Jurkat, Clone E6-1 (cell line): ENCODE measurements at regions not wholly inside any gene's neighbourhood (a gene's known extent, or its start where the extent isn't known, plus 50 kb on each side); places are given as distances from the start of the nearest gene placed in this dataset.

Source experiments
- DNase-seq: peaks from one replicate; pipeline ENCODE4 v3.0.0-alpha.2; 2011; ENCODE audit warnings: low read depth, low spot score
- H3K4me3 ChIP-seq: 2 replicates; pipeline ENCODE4 v1.5.1; 2011; ENCODE audit warnings: mild to moderate bottlenecking, low read length, control low read depth, moderate library complexity

- DNase-seq = no peak
- no peak overlapping the region for H3K4me3 ChIP-seq
These were observed 479.5 kb upstream of the AGTR1 start for GRCh38 chr3:148218222-148218621.

- no peak overlapping the region for H3K4me3 ChIP-seq
- DNase-seq = no peak
These were observed 477.7 kb upstream of the AGTR1 start for GRCh38 chr3:148219999-148220398.

GRCh38 chr3:148221303-148221702 lies 476.4 kb upstream of the AGTR1 start:
- no peak for DNase-seq

GRCh38 chr3:148223266-148223665 lies 474.4 kb upstream of the AGTR1 start:
- no peak for DNase-seq
- no peak overlapping the region for H3K4me3 ChIP-seq

More at GRCh38 chr3:148221303-148221702, 476.4 kb upstream of the AGTR1 start:
- no peak overlapping the region for H3K4me3 ChIP-seq

- no peak for DNase-seq
These were observed 471.5 kb upstream of the AGTR1 start for GRCh38 chr3:148226246-148226645.

GRCh38 chr3:148227534-148227933 lies 470.2 kb upstream of the AGTR1 start:
- DNase-seq = no peak
- no peak overlapping the region for H3K4me3 ChIP-seq

More at GRCh38 chr3:148226246-148226645, 471.5 kb upstream of the AGTR1 start:
- no peak overlapping the region for H3K4me3 ChIP-seq

- no peak for DNase-seq
- no peak overlapping the region for H3K4me3 ChIP-seq
These were observed 468.6 kb upstream of the AGTR1 start for GRCh38 chr3:148229107-148229506.

- DNase-seq = no peak
- no peak overlapping the region for H3K4me3 ChIP-seq
These were observed 467.2 kb upstream of the AGTR1 start for GRCh38 chr3:148230473-148230872.

- no peak overlapping the region for H3K4me3 ChIP-seq
- no peak for DNase-seq
These were observed 465.3 kb upstream of the AGTR1 start for GRCh38 chr3:148232389-148232788.

- DNase-seq = no peak
- no peak overlapping the region for H3K4me3 ChIP-seq
These were observed 464.3 kb upstream of the AGTR1 start for GRCh38 chr3:148233403-148233802.

GRCh38 chr3:148234536-148234935 lies 463.2 kb upstream of the AGTR1 start:
- DNase-seq = no peak
- no peak overlapping the region for H3K4me3 ChIP-seq

GRCh38 chr3:148235566-148235965 lies 462.1 kb upstream of the AGTR1 start:
- no peak for DNase-seq
- H3K4me3 ChIP-seq = no peak overlapping the region

GRCh38 chr3:148238421-148238821 lies 459.3 kb upstream of the AGTR1 start:
- peak; percentile 11 for DNase-seq
- no peak overlapping the region for H3K4me3 ChIP-seq

- DNase-seq = no peak
These were observed 457.4 kb upstream of the AGTR1 start for GRCh38 chr3:148240351-148240750.

GRCh38 chr3:148243609-148244008 lies 454.1 kb upstream of the AGTR1 start:
- DNase-seq = no peak
- H3K4me3 ChIP-seq = no peak overlapping the region

More at GRCh38 chr3:148240351-148240750, 457.4 kb upstream of the AGTR1 start:
- H3K4me3 ChIP-seq = no peak overlapping the region

- no peak for DNase-seq
- no peak overlapping the region for H3K4me3 ChIP-seq
These were observed 451.3 kb upstream of the AGTR1 start for GRCh38 chr3:148246291-148246923.

- H3K4me3 ChIP-seq = no peak overlapping the region
- DNase-seq = no peak
These were observed 444.0 kb upstream of the AGTR1 start for GRCh38 chr3:148253713-148254112.

GRCh38 chr3:148254402-148254801 lies 443.3 kb upstream of the AGTR1 start:
- H3K4me3 ChIP-seq = no peak overlapping the region
- no peak for DNase-seq

- H3K4me3 ChIP-seq = no peak overlapping the region
- DNase-seq = no peak
These were observed 441.4 kb upstream of the AGTR1 start for GRCh38 chr3:148255981-148256969.

- H3K4me3 ChIP-seq = no peak overlapping the region
- no peak for DNase-seq
These were observed 434.7 kb upstream of the AGTR1 start for GRCh38 chr3:148262980-148263379.
